ENCODE measurements at regions not wholly inside any gene's neighbourhood (a gene's known extent, or its start where the extent isn't known, plus 50 kb on each side); places are given as distances from the start of the nearest gene placed in this dataset.

DNA sequence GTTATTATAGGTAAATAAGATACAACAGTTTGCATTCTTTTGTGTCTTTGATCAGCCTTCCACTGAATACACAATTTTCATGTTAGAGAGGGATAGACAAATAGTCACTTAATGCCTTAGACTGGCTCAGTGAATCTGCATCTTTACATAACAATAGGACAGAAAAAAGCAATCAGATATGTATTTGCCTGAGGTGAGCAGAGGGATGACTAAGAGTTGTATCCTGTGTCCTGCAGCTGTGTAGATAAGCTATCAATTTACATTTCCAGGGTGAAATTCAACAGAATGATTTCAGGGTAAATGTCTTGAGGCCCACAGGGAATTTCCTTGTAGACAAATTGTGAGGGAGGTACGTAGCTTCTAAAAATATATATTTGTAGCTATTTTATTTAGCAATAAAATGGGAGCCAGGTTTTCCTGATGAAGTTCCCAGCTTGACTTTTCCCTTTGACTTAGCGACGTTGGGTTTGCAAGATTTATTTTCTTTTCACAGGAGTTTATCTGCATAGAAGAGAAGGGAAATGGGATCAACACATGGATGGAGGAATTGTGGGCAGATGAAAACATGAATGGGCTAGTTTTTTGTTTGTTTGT lies 586.1 kb upstream of the CDH6 start:
- Histone ChIP-seq H3K9ac (ENCODE audit: low read depth, low read length) (no peak overlapping the region), H3K36me3 (ENCODE audit: control insufficient read depth, insufficient read depth, low read length) (no peaks in the 10 kb centered on the region), H3K27me3 (ENCODE audit: control insufficient read depth, insufficient read depth, low read length) (peaks cover 13% of the 10 kb centered on the region), H3K4me3 (ENCODE audit: low read depth, low read length) (no peak overlapping the region), H3K4me1 (ENCODE audit: control insufficient read depth, insufficient read depth, low read length) (peaks cover 10% of the 10 kb centered on the region), H3K9me3 (ENCODE audit: control insufficient read depth, insufficient read depth, low read length) (no peaks in the 10 kb centered on the region)

GRCh38 chr5:30605693-30606268 lies 587.7 kb upstream of the CDH6 start:
- no peak overlapping the region for H3K9ac ChIP-seq (ENCODE audit: low read depth, low read length)
- H3K36me3 ChIP-seq (ENCODE audit: control insufficient read depth, insufficient read depth, low read length): no peaks in the 10 kb centered on the region
- peaks cover 13% of the 10 kb centered on the region for H3K27me3 ChIP-seq (ENCODE audit: control insufficient read depth, insufficient read depth, low read length)
- no peak overlapping the region for H3K4me3 ChIP-seq (ENCODE audit: low read depth, low read length)
- H3K4me1 ChIP-seq (ENCODE audit: control insufficient read depth, insufficient read depth, low read length): peaks cover 10% of the 10 kb centered on the region
- no peaks in the 10 kb centered on the region for H3K9me3 ChIP-seq (ENCODE audit: control insufficient read depth, insufficient read depth, low read length)

- Histone ChIP-seq H3K4me3 (ENCODE audit: low read depth, low read length) (no peak overlapping the region), H3K9ac (ENCODE audit: low read depth, low read length) (no peak overlapping the region), H3K9me3 (ENCODE audit: control insufficient read depth, insufficient read depth, low read length) (no peaks in the 10 kb centered on the region), H3K36me3 (ENCODE audit: control insufficient read depth, insufficient read depth, low read length) (no peaks in the 10 kb centered on the region), H3K27me3 (ENCODE audit: control insufficient read depth, insufficient read depth, low read length) (peaks cover 13% of the 10 kb centered on the region), H3K4me1 (ENCODE audit: control insufficient read depth, insufficient read depth, low read length) (peaks cover 10% of the 10 kb centered on the region)
These were observed 588.7 kb upstream of the CDH6 start for GRCh38 chr5:30604648-30605262.

DNA sequence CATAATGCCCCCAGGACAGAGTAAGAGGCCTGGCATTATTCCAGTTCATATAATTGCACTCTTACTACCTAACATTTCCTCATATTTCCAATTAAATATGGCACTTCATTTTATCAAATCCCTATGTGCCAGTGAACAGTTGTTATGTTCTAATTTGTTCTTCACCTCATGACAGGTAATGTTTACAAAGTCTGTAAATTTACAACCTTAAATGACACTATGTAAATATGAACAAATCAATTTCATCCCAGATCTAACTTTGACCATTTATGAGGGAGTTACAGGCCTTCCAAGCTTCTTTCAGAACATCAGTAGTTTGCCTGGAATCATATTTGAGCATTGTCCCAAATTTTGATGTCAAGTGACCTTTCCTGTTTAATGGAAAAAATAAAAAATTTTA lies 592.6 kb upstream of the CDH6 start:
- Histone ChIP-seq H3K27me3 (ENCODE audit: control insufficient read depth, insufficient read depth, low read length) (peaks cover 4% of the 10 kb centered on the region), H3K9ac (ENCODE audit: low read depth, low read length) (no peak overlapping the region), H3K4me1 (ENCODE audit: control insufficient read depth, insufficient read depth, low read length) (peaks cover 10% of the 10 kb centered on the region), H3K36me3 (ENCODE audit: control insufficient read depth, insufficient read depth, low read length) (no peaks in the 10 kb centered on the region), H3K9me3 (ENCODE audit: control insufficient read depth, insufficient read depth, low read length) (no peaks in the 10 kb centered on the region), H3K4me3 (ENCODE audit: low read depth, low read length) (no peak overlapping the region)

GRCh38 chr5:30596495-30597064 lies 596.9 kb upstream of the CDH6 start:
- peaks cover 15% of the 10 kb centered on the region for H3K4me1 ChIP-seq (ENCODE audit: control insufficient read depth, insufficient read depth, low read length)
- H3K27me3 ChIP-seq (ENCODE audit: control insufficient read depth, insufficient read depth, low read length): no peaks in the 10 kb centered on the region
- no peak overlapping the region for H3K9ac ChIP-seq (ENCODE audit: low read depth, low read length)
- H3K4me3 ChIP-seq (ENCODE audit: low read depth, low read length): no peak overlapping the region
- H3K36me3 ChIP-seq (ENCODE audit: control insufficient read depth, insufficient read depth, low read length): no peaks in the 10 kb centered on the region
- H3K9me3 ChIP-seq (ENCODE audit: control insufficient read depth, insufficient read depth, low read length): no peaks in the 10 kb centered on the region

DNA sequence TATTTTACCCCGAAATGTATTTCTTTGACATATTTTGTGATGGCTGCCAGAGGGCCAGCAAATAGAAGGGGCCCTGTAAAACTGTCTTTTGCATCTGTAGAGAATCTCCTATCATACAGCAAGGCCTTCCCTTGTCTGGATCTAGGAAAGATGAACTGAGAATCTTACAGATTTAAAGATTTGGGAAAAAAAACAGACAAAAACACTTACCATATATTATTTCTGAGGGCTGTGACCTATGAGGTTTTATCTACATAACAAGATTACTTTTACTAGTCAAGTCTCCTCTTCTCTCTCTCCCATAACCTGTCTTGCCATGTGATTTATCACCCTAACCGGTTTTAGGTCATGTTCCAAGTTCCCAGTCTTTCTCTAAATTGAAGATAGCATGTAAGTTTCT lies 599.2 kb upstream of the CDH6 start:
- H3K9ac ChIP-seq (ENCODE audit: low read depth, low read length): no peak overlapping the region

GRCh38 chr5:30592833-30593232 lies 600.7 kb upstream of the CDH6 start:
- H3K36me3 ChIP-seq (ENCODE audit: control insufficient read depth, insufficient read depth, low read length): no peaks in the 10 kb centered on the region
- H3K4me3 ChIP-seq (ENCODE audit: low read depth, low read length): no peak overlapping the region
- H3K9me3 ChIP-seq (ENCODE audit: control insufficient read depth, insufficient read depth, low read length): no peaks in the 10 kb centered on the region
- H3K4me1 ChIP-seq (ENCODE audit: control insufficient read depth, insufficient read depth, low read length): peaks cover 15% of the 10 kb centered on the region
- H3K27me3 ChIP-seq (ENCODE audit: control insufficient read depth, insufficient read depth, low read length): no peaks in the 10 kb centered on the region
- no peak overlapping the region for H3K9ac ChIP-seq (ENCODE audit: low read depth, low read length)

More for the DNA sequence above, 599.2 kb upstream of the CDH6 start:
- no peaks in the 10 kb centered on the region for H3K27me3 ChIP-seq (ENCODE audit: control insufficient read depth, insufficient read depth, low read length)
- no peaks in the 10 kb centered on the region for H3K9me3 ChIP-seq (ENCODE audit: control insufficient read depth, insufficient read depth, low read length)
- no peaks in the 10 kb centered on the region for H3K36me3 ChIP-seq (ENCODE audit: control insufficient read depth, insufficient read depth, low read length)
- no peak overlapping the region for H3K4me3 ChIP-seq (ENCODE audit: low read depth, low read length)
- peaks cover 15% of the 10 kb centered on the region for H3K4me1 ChIP-seq (ENCODE audit: control insufficient read depth, insufficient read depth, low read length)

DNA sequence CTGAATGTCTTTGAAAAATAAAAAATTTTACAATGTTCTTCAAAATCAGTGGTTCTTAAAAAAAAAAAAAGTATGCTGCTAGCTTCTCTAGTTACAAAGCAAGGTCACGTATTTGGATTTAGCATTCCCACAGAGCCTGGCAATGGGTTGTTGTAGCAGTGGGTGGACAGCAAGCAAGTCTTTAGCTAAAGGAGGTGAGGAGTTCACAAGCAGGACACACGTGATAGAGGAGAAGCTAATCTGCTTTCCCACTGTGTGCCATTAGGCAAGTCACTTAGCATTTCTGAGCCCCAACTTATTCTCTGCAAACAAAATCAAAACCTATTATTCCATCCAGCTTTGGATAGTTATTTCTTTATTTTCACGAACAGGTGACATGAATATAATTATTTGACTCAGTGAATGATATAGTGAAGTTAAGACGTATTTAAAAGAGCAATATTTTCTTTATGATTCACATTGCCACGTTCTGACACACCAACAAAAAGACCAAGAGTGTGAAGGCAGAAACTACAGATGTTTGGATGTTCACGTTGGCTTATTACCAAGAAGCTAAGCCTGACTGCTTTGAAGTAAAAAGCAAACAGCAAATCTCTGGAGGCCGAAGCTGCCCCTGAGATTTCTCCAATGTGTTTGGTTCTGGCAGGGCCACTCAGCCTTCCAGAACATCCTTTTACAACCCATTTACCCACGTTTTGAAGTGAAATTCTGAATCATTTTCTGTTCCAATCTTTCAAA lies 612.1 kb upstream of the CDH6 start:
- H3K4me1 ChIP-seq (ENCODE audit: control insufficient read depth, insufficient read depth, low read length): peaks cover 2% of the 10 kb centered on the region
- H3K9me3 ChIP-seq (ENCODE audit: control insufficient read depth, insufficient read depth, low read length): no peaks in the 10 kb centered on the region
- H3K4me3 ChIP-seq (ENCODE audit: low read depth, low read length): no peak overlapping the region
- H3K9ac ChIP-seq (ENCODE audit: low read depth, low read length): no peak overlapping the region
- H3K27me3 ChIP-seq (ENCODE audit: control insufficient read depth, insufficient read depth, low read length): no peaks in the 10 kb centered on the region
- H3K36me3 ChIP-seq (ENCODE audit: control insufficient read depth, insufficient read depth, low read length): no peaks in the 10 kb centered on the region

GRCh38 chr5:30574761-30575160 lies 618.7 kb upstream of the CDH6 start:
- no peak overlapping the region for H3K4me3 ChIP-seq (ENCODE audit: low read depth, low read length)
- no peak overlapping the region for H3K9ac ChIP-seq (ENCODE audit: low read depth, low read length)
- H3K36me3 ChIP-seq (ENCODE audit: control insufficient read depth, insufficient read depth, low read length): no peaks in the 10 kb centered on the region
- H3K9me3 ChIP-seq (ENCODE audit: control insufficient read depth, insufficient read depth, low read length): no peaks in the 10 kb centered on the region
- H3K4me1 ChIP-seq (ENCODE audit: control insufficient read depth, insufficient read depth, low read length): no peaks in the 10 kb centered on the region
- no peaks in the 10 kb centered on the region for H3K27me3 ChIP-seq (ENCODE audit: control insufficient read depth, insufficient read depth, low read length)

DNA sequence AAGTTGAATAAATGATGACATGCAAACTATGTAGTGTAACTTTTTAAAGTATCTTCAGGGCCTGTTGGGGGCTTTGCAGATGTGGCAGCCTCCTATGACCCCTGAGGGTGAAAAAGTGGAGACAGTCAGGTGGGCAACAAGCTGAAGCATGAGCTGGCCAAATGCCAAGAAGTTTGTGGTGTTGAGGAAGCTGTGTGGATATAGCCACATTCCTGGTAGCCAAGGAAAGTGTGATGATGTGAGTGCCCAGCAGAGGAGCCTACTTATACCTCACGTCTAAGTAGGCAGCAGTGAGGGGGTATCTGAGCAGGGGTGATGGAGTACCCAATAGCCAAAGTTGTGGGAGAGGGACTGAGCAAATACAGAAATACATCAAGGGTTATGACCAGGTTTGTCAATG lies 621.2 kb upstream of the CDH6 start:
- Histone ChIP-seq H3K27me3 (ENCODE audit: control insufficient read depth, insufficient read depth, low read length) (no peaks in the 10 kb centered on the region), H3K9me3 (ENCODE audit: control insufficient read depth, insufficient read depth, low read length) (no peaks in the 10 kb centered on the region), H3K4me1 (ENCODE audit: control insufficient read depth, insufficient read depth, low read length) (no peaks in the 10 kb centered on the region), H3K36me3 (ENCODE audit: control insufficient read depth, insufficient read depth, low read length) (no peaks in the 10 kb centered on the region), H3K9ac (ENCODE audit: low read depth, low read length) (no peak overlapping the region), H3K4me3 (ENCODE audit: low read depth, low read length) (no peak overlapping the region)

- Histone ChIP-seq H3K27me3 (ENCODE audit: control insufficient read depth, insufficient read depth, low read length) (no peaks in the 10 kb centered on the region), H3K4me3 (ENCODE audit: low read depth, low read length) (no peak overlapping the region), H3K4me1 (ENCODE audit: control insufficient read depth, insufficient read depth, low read length) (no peaks in the 10 kb centered on the region), H3K9me3 (ENCODE audit: control insufficient read depth, insufficient read depth, low read length) (no peaks in the 10 kb centered on the region), H3K9ac (ENCODE audit: low read depth, low read length) (no peak overlapping the region), H3K36me3 (ENCODE audit: control insufficient read depth, insufficient read depth, low read length) (no peaks in the 10 kb centered on the region)
These were observed 631.7 kb upstream of the CDH6 start for GRCh38 chr5:30561771-30562170.
